SK-N-SH (cell line): ENCODE measurements at regions not wholly inside any gene's neighbourhood (a gene's known extent, or its start where the extent isn't known, plus 50 kb on each side); places are given as distances from the start of the nearest gene placed in this dataset.

Experiments
- CTCF ChIA-PET: fragments of 300-600, 350-600 bp; formaldehyde crosslinking; extraction: SDS; loops from one replicate; lab custom pipeline; 2021; lab: Yijun Ruan, JAX
- POLR2A ChIA-PET: fragments of 350-600 bp; sonication (Branson Sonifier 250); formaldehyde crosslinking; extraction: SDS; loops from one replicate; lab custom pipeline; 2020; ENCODE audit warnings: antibody characterized with exemption, inconsistent platforms; lab: Yijun Ruan, JAX
- DNase-seq: peaks from one replicate; pipeline ENCODE4 v3.0.0; 2012
- H2AFZ ChIP-seq: fragments of 200-600 bp; sonication (generic); 2 replicates; pipeline ENCODE4 v1.8.1; 2016; ENCODE audit warnings: antibody characterized with exemption, mild to moderate bottlenecking, low read depth
- H3F3A ChIP-seq: fragments of 200-600 bp; sonication (generic); replicated peaks from 2 replicates; pipeline ENCODE3; 2016; ENCODE audit warnings: antibody characterized with exemption, mild to moderate bottlenecking; ENCODE audit not compliant: insufficient read depth
- H3K27ac ChIP-seq, 2 experiments: fragments of 200-500 bp in 1 of 2; fragments of 200-600 bp in 1 of 2; sonication (Bioruptor generic) in 1 of 2; sonication (generic), shearing (Covaris generic) in 1 of 2; 2 replicates each; pipeline versions ENCODE4 v1.5.1 to v1.6.1; 2014 to 2016; ENCODE audit warnings: low read depth in 2 of 2, inconsistent platforms in 1 of 2, low read length in 1 of 2, mild to moderate bottlenecking in 1 of 2, mixed read lengths in 1 of 2
- H3K27me3 ChIP-seq: fragments of 200-600 bp; sonication (generic), shearing (Covaris generic); 2 replicates; pipeline ENCODE4 v1.6.1; 2016; ENCODE audit warnings: mixed run types; ENCODE audit not compliant: insufficient read depth
- H3K36me3 ChIP-seq, 2 experiments: fragments of 200-500 bp in 1 of 2; fragments of 200-600 bp in 1 of 2; sonication (Bioruptor generic) in 1 of 2; sonication (generic) in 1 of 2; replicated peaks in 1 of 2; 2 replicates each; pipeline versions ENCODE3 to v1.5.1; 2014 to 2016; ENCODE audit warnings: low read length in 1 of 2, mild to moderate bottlenecking in 1 of 2; ENCODE audit not compliant: insufficient read depth in 2 of 2, control insufficient read depth in 1 of 2
- H3K4me1 ChIP-seq, 2 experiments: fragments of 200-500 bp in 1 of 2; fragments of 200-600 bp in 1 of 2; sonication (Bioruptor generic) in 1 of 2; sonication (generic), shearing (Covaris generic) in 1 of 2; 2 replicates each; pipeline versions ENCODE4 v1.5.1 to v1.6.1; 2014 to 2016; ENCODE audit warnings: low read depth in 1 of 2, low read length in 1 of 2, mixed run types in 1 of 2; ENCODE audit not compliant: insufficient read depth in 2 of 2, control insufficient read depth in 1 of 2
- H3K4me2 ChIP-seq: fragments of 200-600 bp; sonication (generic), shearing (Covaris generic); 2 replicates; pipeline ENCODE4 v1.6.1; 2017; ENCODE audit warnings: mixed run types
- H3K4me3 ChIP-seq, 2 experiments: fragments of 200-500 bp in 1 of 2; fragments of 200-600 bp in 1 of 2; sonication (Bioruptor generic) in 1 of 2; sonication (generic), shearing (Covaris generic) in 1 of 2; 2 replicates each; pipeline versions ENCODE4 v1.5.1 to v1.8.1; 2014 to 2016; ENCODE audit warnings: low read depth in 2 of 2, inconsistent platforms in 1 of 2, low read length in 1 of 2, mild to moderate bottlenecking in 1 of 2, mixed read lengths in 1 of 2, moderate library complexity in 1 of 2
- H3K79me2 ChIP-seq: fragments of 200-600 bp; sonication (generic); 2 replicates; pipeline ENCODE4 v1.8.1; 2017; ENCODE audit warnings: mild to moderate bottlenecking; ENCODE audit not compliant: insufficient read depth
- H3K9ac ChIP-seq: fragments of 200-600 bp; sonication (generic); 2 replicates; pipeline ENCODE4 v1.6.1; 2017; ENCODE audit warnings: mixed run types
- H3K9me2 ChIP-seq: fragments of 200-600 bp; sonication (generic); 2 replicates; pipeline ENCODE4 v1.6.1; 2017; ENCODE audit warnings: mixed run types
- H3K9me3 ChIP-seq: fragments of 200-600 bp; sonication (generic); 2 replicates; pipeline ENCODE4 v1.6.1; 2017; ENCODE audit warnings: mixed run types, mild to moderate bottlenecking, moderate library complexity
- H4K20me1 ChIP-seq: fragments of 200-600 bp; sonication (generic); 2 replicates; pipeline ENCODE4 v1.6.1; 2017; ENCODE audit warnings: mild to moderate bottlenecking, mixed run types; ENCODE audit not compliant: insufficient read depth
- CHD2 ChIP-seq: fragments of 150-350 bp; IDR thresholded peaks from 2 replicates; pipeline ENCODE4 v1.6.1; 2018; ENCODE audit warnings: low read length; ENCODE audit not compliant: partially characterized antibody
- EP300 ChIP-seq, 2 experiments: IDR thresholded peaks; 2 replicates each; pipeline versions ENCODE4 v1.4.0 to v1.6.1; 2012; ENCODE audit warnings: borderline replicate concordance in 1 of 2, low read depth in 1 of 2, low read length in 1 of 2
- FOSL2 ChIP-seq: IDR thresholded peaks from 2 replicates; pipeline ENCODE4 v1.4.0; 2012; ENCODE audit warnings: low read depth, mild to moderate bottlenecking, moderate library complexity, borderline replicate concordance
- FOXM1 ChIP-seq: IDR thresholded peaks from 2 replicates; pipeline ENCODE4 v1.4.0; 2012; ENCODE audit warnings: low read depth, mild to moderate bottlenecking
- GABPA ChIP-seq: IDR thresholded peaks from 2 replicates; pipeline ENCODE4 v1.4.0; 2012; ENCODE audit warnings: low read depth, mild to moderate bottlenecking
- GATA2 ChIP-seq: sonication (generic); formaldehyde crosslinking; IDR thresholded peaks from 2 replicates; pipeline ENCODE4 v1.5.0; 2020; ENCODE audit warnings: mild to moderate bottlenecking, missing genetic modification reagents
- IRF3 ChIP-seq: fragments of 150-350 bp; IDR thresholded peaks from 2 replicates; pipeline ENCODE4 v1.6.1; 2016; ENCODE audit warnings: mild to moderate bottlenecking, low read depth, low read length
- MEF2A ChIP-seq: IDR thresholded peaks from 2 replicates; pipeline ENCODE4 v1.4.0; 2012; ENCODE audit warnings: low read depth, borderline replicate concordance
- MXI1 ChIP-seq: IDR thresholded peaks from 2 replicates; pipeline ENCODE4 v1.6.1; 2012; ENCODE audit warnings: mild to moderate bottlenecking, low read depth, low read length, improper control_type of control experiment
- NRF1 ChIP-seq: IDR thresholded peaks from 2 replicates; pipeline ENCODE4 v1.6.1; 2012; ENCODE audit warnings: low read depth, mild to moderate bottlenecking, low read length
- RXRA ChIP-seq: IDR thresholded peaks from 2 replicates; pipeline ENCODE4 v1.4.0; 2012; ENCODE audit warnings: low read depth, mild to moderate bottlenecking, borderline replicate concordance
- TAF1 ChIP-seq: IDR thresholded peaks from 2 replicates; pipeline ENCODE4 v1.6.1; 2012; ENCODE audit warnings: low read depth, mild to moderate bottlenecking, low read length, moderate library complexity, borderline replicate concordance
- YY1 ChIP-seq: IDR thresholded peaks from 2 replicates; pipeline ENCODE4 v1.4.0; 2012; ENCODE audit warnings: low read depth, mild to moderate bottlenecking
- ZBTB33 ChIP-seq: IDR thresholded peaks from 2 replicates; pipeline ENCODE4 v1.4.0; 2012; ENCODE audit warnings: low read depth, borderline replicate concordance
- WGBS: methylation state at CpG from one replicate; pipeline ENCODE4 v1.1.6; 2017; ENCODE audit warnings: low lambda C conversion rate; 5-methylcytosine and 5-hydroxymethylcytosine counted together

- Histone ChIP-seq H3K9ac (no peak overlapping the region), H3K27ac (no peak overlapping the region), H4K20me1 (no peaks in the 10 kb centered on the region), H3K27me3 (no peaks in the 10 kb centered on the region), H3F3A (no peaks in the 10 kb centered on the region), H3K79me2 (no peaks in the 10 kb centered on the region), H3K9me2 (no peaks in the 10 kb centered on the region), H3K4me3 (no peak overlapping the region), H3K4me2 (no peak overlapping the region), H3K9me3 (no peaks in the 10 kb centered on the region), H3K4me1 (no peaks in the 10 kb centered on the region), H2AFZ (no peak overlapping the region), H3K36me3 (no peaks in the 10 kb centered on the region)
- no peak for TF ChIP-seq MXI1
- TF ChIP-seq FOSL2: no peak
- no peak for TF ChIP-seq RXRA
- TF ChIP-seq TAF1: no peak
- no peak for TF ChIP-seq GATA2 (CRISPR knock-in tag)
- TF ChIP-seq CHD2: no peak
- no peak for TF ChIP-seq EP300 (IDR thresholded peaks at IDR 0.05; ENCODE audit: borderline replicate concordance in 1 of 2, low read depth in 1 of 2, low read length in 1 of 2)
- TF ChIP-seq ZBTB33: no peak
- 77% methylated on average over 13 of the region's 13 CpGs for WGBS
- CTCF ChIA-PET: interaction anchor here (1.0 kb wide), 1 partner anchor 11 kb away, joined by 4 read pairs; no protein-coding TSS in a partner anchor
- DNase-seq: no peak
- POLR2A ChIA-PET: no interaction called here
Measured at GRCh38 chr18:71832946-71833617, 711.1 kb downstream of the CBLN2 start.

GRCh38 chr18:71831039-71831438 is 713.1 kb downstream of the CBLN2 start:
- no peak overlapping the region for H3K9ac ChIP-seq
- H3K9me2 ChIP-seq: no peaks in the 10 kb centered on the region
- H3K79me2 ChIP-seq: no peaks in the 10 kb centered on the region
- POLR2A ChIA-PET: no interaction called here
- H3F3A ChIP-seq: no peaks in the 10 kb centered on the region
- no peak for DNase-seq
- TF ChIP-seq YY1 (no peak), MEF2A (no peak), CHD2 (no peak), GATA2 (CRISPR knock-in tag) (no peak), FOXM1 (no peak), NRF1 (no peak), GABPA (no peak), IRF3 (no peak)
- H3K36me3 ChIP-seq: no peaks in the 10 kb centered on the region
- H3K27me3 ChIP-seq: no peaks in the 10 kb centered on the region
- H3K27ac ChIP-seq: no peak overlapping the region
- CTCF ChIA-PET: no interaction called here
- no peaks in the 10 kb centered on the region for H3K4me1 ChIP-seq
- no peaks in the 10 kb centered on the region for H4K20me1 ChIP-seq
- no peak overlapping the region for H2AFZ ChIP-seq
- no peak overlapping the region for H3K4me2 ChIP-seq
- H3K9me3 ChIP-seq: no peaks in the 10 kb centered on the region
- no peak overlapping the region for H3K4me3 ChIP-seq
